OCI-LY7 (cell line): ENCODE measurements at regions not wholly inside any gene's neighbourhood (a gene's known extent, or its start where the extent isn't known, plus 50 kb on each side); places are given as distances from the start of the nearest gene placed in this dataset.

ENCODE experiments used
- BruUV-seq: library from RNA; stranded (reverse); fragments of 400-500 nt; replicated peaks from 2 replicates; lab custom pipeline; 2021; lab: Mats Ljungman, UMichigan
- CTCF ChIA-PET: fragments of 300-600 bp; sonication (Branson Sonifier 250); formaldehyde crosslinking; loops from one replicate; lab custom pipeline; 2022; ENCODE audit warnings: antibody characterized with exemption; ENCODE audit not compliant: unreplicated experiment; lab: Charles Lee
- POLR2A ChIA-PET: fragments of 300-600 bp; sonication (Branson Sonifier 250); formaldehyde crosslinking; loops from one replicate; lab custom pipeline; 2022; ENCODE audit warnings: antibody characterized with exemption; lab: Charles Lee
- DNase-seq: peaks from one replicate; pipeline ENCODE4 v3.0.0-alpha.2; 2015; ENCODE audit warnings: low spot score
- H2AFZ ChIP-seq: fragments of 200-600 bp; sonication (generic), shearing (Covaris generic); 2 replicates; pipeline ENCODE4 v1.6.1; 2014; ENCODE audit warnings: mild to moderate bottlenecking, antibody characterized with exemption, low read length, moderate library complexity
- H3K27ac ChIP-seq: fragments of 200-600 bp; sonication (generic); 2 replicates; pipeline ENCODE4 v1.5.1; 2014; ENCODE audit warnings: mixed run types, low read depth, mild to moderate bottlenecking, moderate library complexity, low read length, inconsistent platforms; ENCODE audit not compliant: poor library complexity, severe bottlenecking
- H3K36me3 ChIP-seq: fragments of 200-600 bp; sonication (generic); 2 replicates; pipeline ENCODE4 v1.6.1; 2014; ENCODE audit warnings: mild to moderate bottlenecking, antibody characterized with exemption, low read length, moderate library complexity, mixed read lengths; ENCODE audit not compliant: insufficient read depth
- H3K4me1 ChIP-seq: fragments of 200-600 bp; sonication (generic); 2 replicates; pipeline ENCODE4 v1.5.1; 2014; ENCODE audit warnings: mild to moderate bottlenecking, low read length; ENCODE audit not compliant: insufficient read depth, poor library complexity, severe bottlenecking
- H3K4me2 ChIP-seq: fragments of 200-600 bp; sonication (generic); 2 replicates; pipeline ENCODE4 v1.6.1; 2014; ENCODE audit warnings: mild to moderate bottlenecking, low read length
- H3K4me3 ChIP-seq: fragments of 200-600 bp; sonication (generic); 2 replicates; pipeline ENCODE4 v1.5.1; 2014; ENCODE audit warnings: mild to moderate bottlenecking, low read depth, low read length; ENCODE audit not compliant: poor library complexity, severe bottlenecking
- H3K79me2 ChIP-seq: fragments of 200-600 bp; sonication (generic); 2 replicates; pipeline ENCODE4 v1.6.1; 2016; ENCODE audit warnings: low read depth, mild to moderate bottlenecking, low read length, moderate library complexity, mixed read lengths; ENCODE audit not compliant: insufficient read depth
- H3K9me2 ChIP-seq: fragments of 200-600 bp; sonication (generic); 2 replicates; pipeline ENCODE4 v1.6.1; 2016; ENCODE audit warnings: mild to moderate bottlenecking, low read length, mixed read lengths; ENCODE audit not compliant: insufficient read depth
- H3K9me3 ChIP-seq: fragments of 200-600 bp; sonication (generic); 2 replicates; pipeline ENCODE4 v1.6.1; 2014; ENCODE audit warnings: mild to moderate bottlenecking, mixed run types, low read length, mixed read lengths
- H4K20me1 ChIP-seq: fragments of 200-600 bp; sonication (generic); 2 replicates; pipeline ENCODE4 v1.6.1; 2014; ENCODE audit warnings: mild to moderate bottlenecking, antibody characterized with exemption, low read length, moderate library complexity, mixed read lengths; ENCODE audit not compliant: insufficient read depth
- CTCF ChIP-seq: fragments of 200-600 bp; sonication (generic); conservative IDR thresholded peaks from 2 replicates; pipeline ENCODE4 v1.5.1; 2014; ENCODE audit warnings: mild to moderate bottlenecking, antibody characterized with exemption, low read length, moderate library complexity, mixed read lengths
- EZH2phosphoT487 ChIP-seq: fragments of 200-600 bp; sonication (generic); IDR thresholded peaks from 2 replicates; pipeline ENCODE4 v1.6.1; 2018; ENCODE audit warnings: low read depth, borderline replicate concordance, mild to moderate bottlenecking, mixed run types, antibody characterized with exemption, low read length, moderate library complexity, mixed read lengths
- intact Hi-C: fragments of 100-400 bp; cut with micrococcal nuclease; formaldehyde crosslinking; loops from one replicate; pipeline ENCODE4 v1.10.0; 2022; ENCODE audit not compliant: unreplicated experiment

- H3K4me2 ChIP-seq, result no peak overlapping the region
- no TSS peak for BruUV-seq
- no peak for DNase-seq
- H3K9me2 ChIP-seq, result no peaks in the 10 kb centered on the region
- H3K27ac ChIP-seq, result no peak overlapping the region
- H2AFZ ChIP-seq, result no peak overlapping the region
- no peaks in the 10 kb centered on the region for H4K20me1 ChIP-seq
- no peaks in the 10 kb centered on the region for H3K79me2 ChIP-seq
- ChIA-PET POLR2A (interaction anchor here (1.3 kb wide), 1 partner anchor 14 kb away, joined by 3 read pairs; no protein-coding TSS in a partner anchor), CTCF (no interaction called here)
- no peak overlapping the region for H3K4me3 ChIP-seq
- H3K36me3 ChIP-seq, result no peaks in the 10 kb centered on the region
- TF ChIP-seq CTCF (no peak), EZH2phosphoT487 (no peak)
- H3K4me1 ChIP-seq, result no peaks in the 10 kb centered on the region
- H3K9me3 ChIP-seq, result no peaks in the 10 kb centered on the region
- intact Hi-C loops, result no loop called here
These were observed 214.4 kb upstream of the LRFN5 start for GRCh38 chr14:41392226-41392625.

- H3K36me3 ChIP-seq, result no peaks in the 10 kb centered on the region
- no TSS peak for BruUV-seq
- H4K20me1 ChIP-seq, result no peaks in the 10 kb centered on the region
- ChIA-PET POLR2A (no interaction called here), CTCF (no interaction called here)
- H3K9me3 ChIP-seq, result no peaks in the 10 kb centered on the region
- H2AFZ ChIP-seq, result no peak overlapping the region
- no peaks in the 10 kb centered on the region for H3K9me2 ChIP-seq
- H3K79me2 ChIP-seq, result no peaks in the 10 kb centered on the region
- H3K4me1 ChIP-seq, result no peaks in the 10 kb centered on the region
- H3K4me3 ChIP-seq, result no peak overlapping the region
- no peak overlapping the region for H3K27ac ChIP-seq
- TF ChIP-seq CTCF, result no peak
- no peak for TF ChIP-seq EZH2phosphoT487
- intact Hi-C loops, result no loop called here
- no peak overlapping the region for H3K4me2 ChIP-seq
- DNase-seq, result no peak
These were observed 217.3 kb upstream of the LRFN5 start for GRCh38 chr14:41389355-41389754.

GRCh38 chr14:41385797-41386196 is 220.9 kb upstream of the LRFN5 start:
- Histone ChIP-seq H3K4me3 (no peak overlapping the region), H3K4me2 (no peak overlapping the region), H3K9me3 (no peaks in the 10 kb centered on the region), H4K20me1 (no peaks in the 10 kb centered on the region), H3K4me1 (no peaks in the 10 kb centered on the region), H3K27ac (no peak overlapping the region), H3K36me3 (no peaks in the 10 kb centered on the region), H3K9me2 (no peaks in the 10 kb centered on the region), H2AFZ (no peak overlapping the region), H3K79me2 (no peaks in the 10 kb centered on the region)
- DNase-seq, result no peak
- ChIA-PET POLR2A (no interaction called here), CTCF (no interaction called here)
- intact Hi-C loops, result no loop called here
- no TSS peak for BruUV-seq
- TF ChIP-seq CTCF (no peak), EZH2phosphoT487 (no peak)
